ENCODE measurements at regions not wholly inside any gene's neighbourhood (a gene's known extent, or its start where the extent isn't known, plus 50 kb on each side); places are given as distances from the start of the nearest gene placed in this dataset.

DNA sequence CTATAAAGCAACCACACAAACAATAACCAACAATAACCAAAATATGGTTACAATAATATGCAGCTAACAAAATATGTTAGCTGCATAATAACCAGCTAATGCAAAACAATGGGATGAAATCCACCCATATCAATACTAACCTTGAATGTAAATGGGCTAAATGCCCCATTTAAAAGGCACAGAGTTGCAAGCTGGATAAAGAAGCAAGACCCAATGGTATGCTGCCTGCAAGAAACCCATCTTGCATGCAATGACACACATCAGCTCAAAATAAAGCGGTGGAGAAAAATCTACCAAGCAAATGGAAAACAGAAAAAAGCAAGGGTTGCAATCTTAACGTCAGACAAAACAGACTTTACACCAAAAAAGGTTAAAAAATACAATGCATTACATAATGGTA, 316.5 kb upstream of the NR5A2 start:
- intact Hi-C loops (cut with micrococcal nuclease) = no loop called here

DNA sequence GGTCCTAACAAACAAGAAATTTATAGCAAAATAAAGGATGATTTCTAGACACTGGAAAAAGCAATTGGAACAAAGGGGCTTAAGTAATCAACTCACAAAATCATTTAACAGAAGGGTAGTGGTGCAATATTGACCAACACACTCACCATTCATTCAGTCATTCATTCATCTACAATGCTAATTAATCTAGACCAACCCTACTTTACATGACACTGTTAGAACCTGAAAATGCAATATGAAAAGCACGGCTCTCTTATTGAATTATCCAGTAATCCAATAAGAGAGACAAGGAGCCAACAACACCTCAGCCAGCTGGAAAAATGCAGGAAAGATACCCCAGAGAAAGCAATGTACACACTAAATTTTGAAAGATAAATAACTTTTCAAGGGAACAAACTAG, 310.8 kb upstream of the NR5A2 start:
- intact Hi-C loops (cut with micrococcal nuclease) = no loop called here

DNA sequence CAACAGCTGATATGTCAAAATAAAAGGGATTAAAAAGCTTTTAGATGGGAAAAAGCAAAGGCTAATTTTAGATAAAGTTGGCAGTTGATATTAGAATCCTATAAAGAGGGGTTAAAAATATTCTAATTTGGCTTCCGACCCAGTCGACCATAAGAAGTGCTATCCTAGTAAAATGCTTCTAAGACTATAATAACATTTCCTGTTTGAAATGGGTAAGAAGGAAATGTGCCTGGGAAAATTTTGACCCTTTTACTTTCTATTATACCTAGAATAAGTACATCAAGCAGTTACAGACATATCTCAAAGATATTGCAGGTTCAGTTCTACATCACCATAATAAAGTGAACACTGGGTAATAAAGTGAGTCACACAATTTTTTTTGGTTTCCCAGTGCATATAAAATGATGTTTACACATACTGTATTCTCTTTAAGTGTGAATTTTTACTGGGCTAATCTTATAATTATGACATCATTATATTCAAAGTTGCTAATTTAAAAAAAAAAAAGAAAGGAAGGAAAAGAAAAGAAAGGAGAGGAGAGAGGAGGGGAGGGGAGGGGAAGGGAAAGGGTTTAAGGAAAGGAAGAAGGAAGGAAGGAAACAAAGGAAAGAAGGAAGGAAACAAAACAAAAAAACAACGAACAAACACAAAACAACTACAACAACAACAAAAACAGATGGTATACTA, 308.2 kb upstream of the NR5A2 start:
- intact Hi-C loops (cut with micrococcal nuclease) = no loop called here

DNA sequence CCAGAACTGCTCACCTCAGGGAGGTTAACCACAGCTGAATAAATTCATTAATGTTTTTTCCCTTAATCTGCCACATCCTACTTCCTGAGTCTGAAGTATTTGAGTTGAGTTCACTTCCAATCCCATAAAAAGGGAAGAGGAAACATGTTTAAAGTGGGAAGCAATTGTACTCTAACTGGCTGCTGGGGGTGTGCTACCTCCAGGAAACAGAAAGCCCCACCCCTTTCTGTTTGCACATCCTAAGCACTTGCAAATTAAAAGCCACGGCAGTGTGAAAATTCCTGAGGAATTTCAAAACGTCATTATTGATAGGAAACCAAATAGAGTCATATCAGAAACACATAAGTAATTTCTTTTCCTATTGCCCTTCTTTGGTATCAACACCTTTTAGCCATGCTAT, 307.0 kb upstream of the NR5A2 start:
- intact Hi-C loops (cut with micrococcal nuclease) = no loop called here

DNA sequence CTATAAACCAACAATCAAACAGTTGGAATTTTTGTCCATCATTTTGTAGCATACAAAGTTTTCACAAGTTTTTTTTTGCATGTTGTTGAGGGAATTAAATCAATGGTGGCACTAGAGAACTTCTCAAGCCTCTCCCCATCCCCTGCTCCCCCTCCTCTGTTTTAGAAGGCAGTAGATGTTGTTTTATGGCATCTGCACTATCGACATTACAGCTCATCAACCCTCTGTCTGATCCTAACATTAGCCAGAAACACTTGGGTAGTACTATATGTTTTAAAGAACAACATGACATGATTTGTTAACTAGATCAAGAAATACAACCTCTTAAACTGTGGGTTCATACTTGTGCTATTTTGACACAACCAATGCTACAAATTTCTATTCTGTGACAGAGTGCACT, 306.5 kb upstream of the NR5A2 start:
- intact Hi-C loops (cut with micrococcal nuclease) = no loop called here

DNA sequence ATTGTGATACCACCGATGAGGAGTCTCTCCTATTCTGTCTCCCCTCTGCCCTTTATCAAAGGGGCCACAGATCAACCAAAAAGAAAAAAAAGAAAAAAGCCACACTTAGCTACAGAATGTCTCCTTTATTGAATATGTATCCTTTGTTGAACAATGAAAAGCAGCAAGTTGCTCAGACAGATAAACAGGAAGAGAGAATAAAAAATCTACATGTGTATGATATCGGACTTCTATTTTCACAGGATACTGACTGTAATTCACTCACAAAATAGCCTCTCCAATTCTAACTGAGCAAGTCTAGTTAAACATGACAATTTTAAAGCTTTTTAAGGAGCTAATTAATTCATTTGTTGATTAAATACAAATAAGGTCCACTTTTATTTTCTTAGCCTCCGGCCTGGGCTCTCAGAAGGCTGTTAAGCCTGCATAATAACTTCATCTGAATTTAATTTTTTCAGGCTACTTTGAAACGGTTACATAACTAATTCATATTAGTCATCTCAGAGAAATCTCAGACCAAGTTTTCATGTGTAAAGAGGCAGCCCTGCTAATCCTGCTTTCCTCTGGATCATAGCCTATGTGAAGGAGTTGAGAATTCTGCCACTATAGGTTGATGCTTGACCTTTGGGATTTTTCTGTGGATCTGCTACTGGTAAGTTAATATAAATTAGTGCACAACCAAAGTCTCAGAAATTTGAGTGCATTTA, 304.1 kb upstream of the NR5A2 start:
- intact Hi-C loops (cut with micrococcal nuclease) = no loop called here

DNA sequence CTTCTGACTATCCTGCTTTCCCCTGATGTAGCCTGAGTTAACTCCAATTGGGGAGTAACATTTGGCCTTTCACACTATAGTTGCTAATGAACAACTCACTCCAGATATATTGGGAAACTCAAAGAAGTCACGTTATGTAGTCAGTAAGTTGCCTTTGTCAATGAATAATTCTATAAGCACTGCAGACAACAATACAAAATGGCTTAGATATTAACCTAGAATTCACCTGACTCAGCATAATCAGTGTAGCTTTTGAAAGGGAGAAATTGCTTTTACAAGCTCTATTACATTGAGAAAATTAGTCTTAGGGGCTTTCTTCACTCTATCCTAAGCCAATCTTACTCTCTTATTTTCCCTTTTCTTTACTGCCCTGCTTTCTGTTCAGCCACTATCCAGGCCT, 303.5 kb upstream of the NR5A2 start:
- intact Hi-C loops (cut with micrococcal nuclease) = no loop called here

DNA sequence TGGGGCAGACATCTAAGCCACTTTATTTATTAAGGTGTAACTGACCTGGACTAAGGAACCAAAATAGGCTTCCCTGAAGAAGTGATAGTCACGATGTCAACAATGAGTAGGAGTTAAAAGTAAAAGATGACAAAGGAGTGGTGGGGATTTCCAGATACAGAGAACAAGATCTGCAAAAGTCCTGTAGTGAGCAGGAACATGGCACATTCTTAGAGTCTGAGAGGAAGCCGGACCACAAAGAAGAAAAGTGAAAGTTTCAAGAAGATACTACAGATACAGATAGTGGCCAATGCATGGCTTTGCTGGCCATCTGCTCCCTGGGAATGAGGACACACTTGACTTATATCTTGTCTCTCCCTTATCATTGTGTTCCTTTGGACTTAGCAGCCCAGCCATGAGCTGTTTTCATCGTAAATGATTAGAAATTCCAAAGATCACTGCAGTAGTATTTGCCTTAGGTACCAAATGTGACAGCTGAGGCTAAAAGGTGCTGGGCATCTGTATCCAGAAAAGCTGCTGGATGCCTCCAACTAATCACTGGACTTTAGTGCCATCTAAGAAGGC, 302.4 kb upstream of the NR5A2 start:
- intact Hi-C loops (cut with micrococcal nuclease) = no loop called here

DNA sequence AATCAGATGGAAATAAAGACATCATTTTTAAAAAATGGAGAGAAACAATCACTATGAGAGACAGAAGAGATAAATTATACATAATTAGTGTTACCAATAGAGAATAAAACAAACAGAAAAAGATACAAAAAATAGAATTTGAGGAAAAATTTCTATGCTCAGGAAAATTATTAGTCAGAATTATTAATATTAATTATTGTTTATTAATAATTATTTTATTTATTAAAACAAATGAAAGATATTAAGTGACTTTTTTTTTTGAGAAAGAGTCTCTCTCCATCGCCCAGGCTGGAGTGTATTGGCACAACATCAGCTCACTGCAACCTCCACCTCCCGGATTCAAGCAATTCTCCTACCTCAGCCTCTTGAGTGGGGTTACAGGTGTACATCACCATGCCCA, 299.8 kb upstream of the NR5A2 start:
- intact Hi-C loops (cut with micrococcal nuclease) = no loop called here

DNA sequence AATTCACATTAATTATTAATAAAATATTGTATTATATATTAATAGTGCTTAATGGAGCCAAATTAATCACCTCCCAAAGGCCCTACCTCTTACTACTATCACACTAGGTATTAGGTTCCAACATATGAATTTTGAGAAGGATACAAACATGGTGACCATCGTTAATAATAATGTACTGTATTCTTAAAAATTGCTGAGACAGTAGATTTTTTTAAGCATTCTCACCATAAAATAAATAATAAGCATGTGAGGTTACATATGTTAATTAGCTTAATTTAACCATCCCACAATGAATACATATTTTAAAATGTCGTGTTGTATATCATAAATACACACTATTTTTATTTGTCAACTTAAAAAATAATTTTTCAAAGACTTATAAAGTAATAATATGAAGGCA, 299.2 kb upstream of the NR5A2 start:
- intact Hi-C loops (cut with micrococcal nuclease) = no loop called here

DNA sequence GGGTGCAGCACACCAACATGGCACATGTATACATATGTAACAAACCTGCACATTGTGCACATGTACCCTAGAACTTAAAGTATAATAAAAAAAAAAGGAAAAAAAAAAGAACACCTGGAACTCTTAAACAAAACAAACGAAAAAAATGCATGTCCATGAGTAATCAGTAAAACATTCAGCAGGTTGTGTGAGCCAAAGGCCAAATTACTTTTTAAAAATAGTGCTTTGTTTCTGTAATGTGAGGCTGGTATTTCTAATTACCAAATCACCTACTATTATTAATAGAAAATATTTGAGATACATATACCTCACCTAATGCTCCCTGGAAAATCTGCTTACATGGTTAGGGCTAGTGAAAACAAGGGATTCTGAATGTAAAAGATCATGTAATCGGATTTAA, 294.4 kb upstream of the NR5A2 start:
- intact Hi-C loops (cut with micrococcal nuclease) = no loop called here

DNA sequence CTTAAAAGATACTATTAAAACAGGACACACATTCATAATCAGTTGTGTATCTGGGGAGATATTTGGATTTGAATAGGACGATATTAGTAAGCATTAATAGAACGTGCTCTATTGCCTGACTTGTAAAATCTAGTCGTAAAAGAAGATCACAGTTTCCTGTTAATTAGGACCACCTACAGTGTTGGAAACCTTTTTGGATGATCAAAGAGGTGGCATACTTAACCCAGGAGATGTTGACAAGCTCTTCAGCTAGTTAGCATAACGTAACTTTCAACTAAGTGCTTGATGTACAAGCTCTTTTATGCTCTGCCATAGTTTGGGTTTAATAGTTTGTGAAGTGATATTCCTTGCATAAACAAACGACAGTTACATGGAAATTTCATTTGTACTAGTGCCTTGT, 293.3 kb upstream of the NR5A2 start:
- intact Hi-C loops (cut with micrococcal nuclease) = no loop called here

DNA sequence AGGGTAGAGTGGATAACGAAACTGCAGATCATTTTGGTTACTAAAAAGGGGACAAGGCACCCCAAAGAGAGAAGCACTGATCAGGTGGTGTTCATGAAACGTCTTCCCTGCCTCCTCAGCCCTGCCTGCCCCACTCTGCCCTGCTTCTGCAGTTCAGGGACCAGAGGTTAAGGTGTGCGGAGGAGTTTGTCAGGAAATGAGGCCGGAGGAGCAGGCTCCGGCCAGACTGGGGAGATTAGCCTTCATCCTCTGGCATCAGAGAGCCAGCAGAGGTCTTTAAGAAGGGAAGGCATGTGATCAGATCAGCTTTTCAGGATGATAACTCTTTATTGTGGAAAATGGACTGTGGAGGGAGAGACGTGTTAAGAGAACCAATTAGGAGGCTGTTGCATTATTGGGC, 291.9 kb upstream of the NR5A2 start:
- intact Hi-C loops (cut with micrococcal nuclease) = no loop called here

DNA sequence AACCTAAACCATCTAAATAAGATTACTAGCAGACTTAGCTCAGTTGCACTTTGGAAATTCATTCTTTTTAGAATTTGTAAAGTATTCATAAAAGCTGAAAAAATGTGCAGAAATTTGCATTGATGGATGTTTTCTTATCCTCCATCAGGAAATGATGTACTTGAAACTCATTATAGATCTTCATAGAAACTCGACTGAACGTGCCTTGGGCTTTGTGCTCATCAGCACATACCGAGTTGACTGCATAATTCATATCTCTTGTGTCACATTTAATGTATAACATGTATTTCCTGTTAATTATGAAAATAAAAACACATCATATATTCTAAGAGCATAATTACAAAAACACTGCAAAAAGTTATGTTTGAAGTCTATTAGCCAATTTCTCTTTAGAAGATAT, 290.9 kb upstream of the NR5A2 start:
- intact Hi-C loops (cut with micrococcal nuclease) = no loop called here

DNA sequence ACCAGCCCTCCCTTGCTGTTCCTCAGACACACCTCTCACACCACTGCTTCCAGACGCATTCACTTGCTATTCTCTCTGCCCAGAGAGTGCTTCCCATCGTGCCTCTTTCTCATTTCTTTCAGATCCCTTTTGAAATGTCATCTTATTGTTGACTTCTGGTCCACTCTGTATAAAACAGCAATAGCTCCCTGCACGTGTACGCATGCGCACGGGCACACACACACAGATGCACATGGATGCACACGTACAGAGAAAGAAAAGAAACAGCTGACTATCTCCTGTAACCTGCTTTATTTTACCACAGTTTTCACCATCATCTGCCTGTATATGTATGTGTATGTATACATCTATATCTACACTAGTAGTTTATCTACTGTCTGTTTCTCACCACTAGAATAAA, 285.9 kb upstream of the NR5A2 start:
- intact Hi-C loops (cut with micrococcal nuclease) = no loop called here

DNA sequence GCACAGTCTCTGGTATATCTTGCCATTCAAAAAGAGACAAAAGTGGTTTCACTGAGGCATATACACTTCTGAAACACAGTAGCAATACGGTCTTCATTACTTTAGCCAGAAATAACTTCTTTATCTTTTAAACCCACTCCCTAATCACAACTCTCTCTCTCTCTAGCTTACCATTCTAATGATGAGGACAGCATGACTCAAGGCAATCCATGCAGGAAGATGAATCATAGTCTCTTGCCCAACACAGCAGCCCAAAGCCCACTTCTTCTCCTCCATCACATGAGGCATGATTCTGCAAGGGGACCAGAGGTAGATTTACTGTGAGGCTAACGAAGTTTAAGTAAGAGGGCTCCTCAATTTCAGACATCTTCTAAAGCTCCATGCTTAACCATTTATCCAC, 285.0 kb upstream of the NR5A2 start:
- intact Hi-C loops (cut with micrococcal nuclease) = no loop called here

DNA sequence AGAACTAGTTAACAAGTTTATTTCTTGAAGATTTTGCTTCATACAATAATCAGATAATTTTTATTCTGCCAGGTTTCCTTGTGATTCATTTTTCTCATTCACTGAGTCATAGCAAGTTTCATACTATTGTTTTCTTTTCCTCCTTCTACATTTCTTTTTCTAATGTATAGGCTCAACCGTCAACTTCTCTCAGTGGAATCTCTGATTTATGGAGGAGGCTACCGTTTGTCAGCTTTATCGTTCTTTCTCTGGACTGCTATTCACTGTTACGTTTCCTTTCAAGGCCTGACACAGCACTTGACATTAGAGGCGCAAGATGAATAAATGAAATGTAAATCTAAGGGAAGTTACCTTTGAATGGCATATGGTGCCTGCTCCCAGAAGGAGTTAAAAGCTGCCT, 284.3 kb upstream of the NR5A2 start:
- intact Hi-C loops (cut with micrococcal nuclease) = no loop called here

DNA sequence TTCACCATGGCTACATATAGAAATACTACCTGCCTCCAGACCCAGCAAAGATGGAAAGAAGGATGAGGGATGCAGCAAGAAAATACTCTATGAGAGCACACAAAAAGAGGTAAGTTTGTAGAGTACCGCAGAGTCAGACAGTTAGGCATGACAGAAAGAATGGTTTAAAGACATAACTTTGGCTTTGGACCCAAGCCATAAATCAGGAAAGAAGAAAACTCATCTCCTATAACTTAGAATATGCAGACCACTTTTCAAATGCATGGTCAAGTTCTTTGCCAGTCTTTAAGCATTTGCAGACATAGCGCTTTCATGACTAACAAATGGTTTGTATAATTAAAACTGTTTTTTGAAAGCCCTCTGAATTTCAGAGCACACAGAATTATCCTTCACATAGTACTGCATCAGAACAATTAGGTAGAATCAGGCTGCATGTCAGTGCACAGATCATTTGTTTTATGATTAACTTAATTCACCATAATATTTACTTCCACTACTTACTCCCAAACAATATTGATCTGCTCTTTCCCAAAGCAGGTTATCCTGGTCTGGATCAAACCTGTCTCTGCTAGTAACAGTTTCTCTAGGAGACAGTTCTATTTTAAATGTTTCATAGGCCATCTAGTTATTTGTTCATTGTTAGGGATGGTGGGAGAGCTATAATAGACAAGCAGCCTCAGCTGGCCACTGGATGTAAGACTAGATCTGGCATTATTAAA, 280.7 kb upstream of the NR5A2 start:
- intact Hi-C loops (cut with micrococcal nuclease) = no loop called here

DNA sequence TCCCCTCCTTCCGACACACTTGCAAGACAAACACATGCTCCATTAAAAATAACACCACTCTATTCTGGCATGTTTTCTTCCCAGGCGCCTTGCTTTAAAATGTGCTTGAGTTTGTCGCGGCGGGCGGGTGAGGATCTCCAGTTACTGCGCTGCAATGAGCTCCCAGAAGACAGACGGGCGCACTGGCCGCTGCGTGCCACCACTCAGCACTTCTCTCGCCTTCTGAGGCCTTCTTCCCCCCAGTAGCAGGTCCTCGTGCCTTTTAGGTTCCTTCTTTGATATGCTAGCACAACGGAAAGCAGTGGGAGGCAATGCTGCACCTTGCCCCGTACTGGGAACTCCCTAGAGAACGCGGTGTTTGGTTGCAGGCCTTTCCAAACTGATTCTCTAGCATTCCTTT, 279.5 kb upstream of the NR5A2 start:
- intact Hi-C loops (cut with micrococcal nuclease) = no loop called here

DNA sequence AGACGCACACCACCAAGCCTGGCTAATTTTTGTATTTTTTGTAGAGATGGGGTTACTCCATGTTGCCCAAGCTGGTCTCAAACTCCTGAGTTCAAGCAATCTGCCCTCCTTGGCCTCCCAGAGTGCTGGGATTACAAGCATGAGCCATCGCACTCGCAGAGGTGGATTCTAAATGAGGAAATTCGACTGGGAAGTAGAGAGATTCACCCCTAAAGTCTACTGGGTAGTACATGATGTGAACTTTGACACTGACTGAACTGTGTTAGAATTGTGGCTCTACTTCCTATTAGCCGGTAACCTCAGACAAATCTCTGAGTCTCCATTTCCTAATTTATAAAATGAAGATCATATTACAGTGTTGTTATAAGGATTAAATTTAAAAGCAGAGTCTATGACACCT, 276.0 kb upstream of the NR5A2 start:
- intact Hi-C loops (cut with micrococcal nuclease) = no loop called here

DNA sequence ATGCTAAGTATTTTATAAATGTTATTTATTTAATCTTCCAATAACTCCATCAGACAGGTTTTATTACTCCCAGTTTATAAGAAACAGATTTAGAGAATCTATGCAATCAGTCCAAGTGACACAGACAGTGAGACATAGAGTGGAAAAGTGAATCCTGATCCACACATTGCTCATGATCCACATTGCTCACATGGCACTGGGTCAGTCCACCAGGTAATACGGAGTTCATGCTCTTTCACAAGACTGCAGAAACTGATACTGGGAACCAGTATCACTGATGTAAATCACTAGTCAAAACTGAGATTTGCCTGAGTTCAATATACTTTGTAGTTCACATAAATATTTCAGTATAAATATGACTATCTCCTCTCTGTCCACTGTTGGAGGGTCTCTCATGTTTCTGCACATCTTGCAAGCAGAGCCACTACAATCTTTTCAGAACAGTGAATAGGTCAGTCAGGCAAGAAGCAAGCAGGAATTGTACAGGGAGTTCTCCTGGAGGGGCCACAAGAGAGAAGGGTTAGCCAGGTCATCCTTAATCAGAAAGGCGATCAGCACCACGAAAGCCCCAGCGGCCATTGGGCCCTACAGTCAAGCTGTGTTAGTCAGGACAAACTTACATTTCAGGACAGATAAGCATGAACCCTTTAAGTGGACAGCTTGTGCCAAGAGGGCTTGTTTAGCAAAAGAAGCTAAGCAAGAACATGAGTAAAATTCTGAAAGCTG, 275.4 kb upstream of the NR5A2 start:
- intact Hi-C loops (cut with micrococcal nuclease) = no loop called here

DNA sequence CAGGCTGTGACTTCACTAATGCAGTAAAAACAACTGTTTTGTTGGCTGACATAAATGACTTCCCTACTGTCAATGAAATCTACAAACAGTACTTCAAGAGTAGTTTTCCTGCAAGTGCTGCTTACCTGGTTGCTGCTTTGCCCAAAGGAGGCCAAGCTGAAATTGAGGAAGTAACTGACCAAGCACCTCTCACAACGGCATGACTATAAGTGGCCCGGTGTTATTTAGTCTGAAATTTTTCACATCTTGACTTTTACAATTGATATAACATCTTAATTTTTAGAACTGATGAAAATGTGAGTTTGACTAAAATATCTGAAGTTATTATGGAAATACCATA, 274.9 kb upstream of the NR5A2 start:
- intact Hi-C loops (cut with micrococcal nuclease) = no loop called here

All from T-helper 1 cell treated with Interleukin-12 subunit alpha and Interleukin-12 subunit beta and Interleukin-4 antibody, amounts not matched to agents 30 ng/mL and 1 ng/mL, for 36 hours (primary cell).